Right lobe of liver (tissue), 6 donors: ENCODE measurements at regions not wholly inside any gene's neighbourhood (a gene's known extent, or its start where the extent isn't known, plus 50 kb on each side); places are given as distances from the start of the nearest gene placed in this dataset.

Source experiments
- ATAC-seq, 4 donors: fragments of 200-7000 bp; cut with Tn5 transposase; one replicate each; pipeline ENCODE4 v1.9.1; 2020; ENCODE audit warnings: mild to moderate bottlenecking in 4 of 4, moderate library complexity in 4 of 4
- DNase-seq, 3 donors: peaks; one replicate each; pipeline ENCODE4 v3.0.0-alpha.2; 2020
- H3K27ac ChIP-seq, 3 donors: fragments of 200-600 bp; one replicate each; pipeline ENCODE4 v1.8.0; 2022
- H3K27me3 ChIP-seq, 2 donors: fragments of 200-600 bp; one replicate each; pipeline ENCODE4 v1.8.0; 2022
- H3K36me3 ChIP-seq, 4 donors: fragments of 200-600 bp; sonication (generic) in 1 of 4; one replicate each; pipeline versions ENCODE4 v1.5.1 to v1.8.0; 2017 to 2022; ENCODE audit warnings: control low read depth in 1 of 4
- H3K4me1 ChIP-seq, 4 donors: fragments of 200-600 bp; sonication (generic) in 1 of 4; one replicate each; pipeline versions ENCODE4 v1.5.1 to v1.8.0; 2017 to 2022; ENCODE audit warnings: control low read depth in 1 of 4
- H3K4me3 ChIP-seq, 3 donors: fragments of 200-600 bp; one replicate each; pipeline ENCODE4 v1.8.0; 2022
- H3K9me3 ChIP-seq, 4 donors: fragments of 200-600 bp; sonication (generic) in 1 of 4; one replicate each; pipeline versions ENCODE4 v1.5.1 to v1.8.0; 2017 to 2022; ENCODE audit warnings: control low read depth in 1 of 4
- POLR2A ChIP-seq: fragments of 450-650 bp; IDR thresholded peaks from one replicate; pipeline ENCODE4 v1.6.1; 2017; ENCODE audit warnings: antibody characterized with exemption, mild to moderate bottlenecking
- WGBS: methylation state at CpG from one replicate; pipeline ENCODE4 v1.1.6; 2018; ENCODE audit warnings: low coverage, low lambda C conversion rate; ENCODE audit not compliant: insufficient coverage; ENCODE audit errors: missing lambda C conversion rate; 5-methylcytosine and 5-hydroxymethylcytosine counted together
- intact Hi-C, 2 donors: fragments of 100-400 bp; cut with DNase I; formaldehyde crosslinking; loops; one replicate each; pipeline versions ENCODE4 v1.11.2 to v1.14.1; 2022
- TF ChIP-seq, protein P1 (sequence below), 4 donors: fragments of 200-600 bp in 3 of 4; fragments of 450-650 bp in 1 of 4; IDR thresholded peaks; one replicate each; pipeline versions ENCODE4 v1.5.1 to v1.8.0; 2016 to 2022; ENCODE audit warnings: antibody characterized with exemption in 4 of 4, mild to moderate bottlenecking in 2 of 4
- donor health status: DM: no; HTN: yes; CAD: no.
- donor health status: DM: no; HTN: no; CAD: no.
- donor health status: DM: no; HTN: no; CAD: no.
- donor health status: DM: no; HTN: yes; CAD: no.
- donor health status: DM: no; HTN: yes; CAD: no.

DNA sequence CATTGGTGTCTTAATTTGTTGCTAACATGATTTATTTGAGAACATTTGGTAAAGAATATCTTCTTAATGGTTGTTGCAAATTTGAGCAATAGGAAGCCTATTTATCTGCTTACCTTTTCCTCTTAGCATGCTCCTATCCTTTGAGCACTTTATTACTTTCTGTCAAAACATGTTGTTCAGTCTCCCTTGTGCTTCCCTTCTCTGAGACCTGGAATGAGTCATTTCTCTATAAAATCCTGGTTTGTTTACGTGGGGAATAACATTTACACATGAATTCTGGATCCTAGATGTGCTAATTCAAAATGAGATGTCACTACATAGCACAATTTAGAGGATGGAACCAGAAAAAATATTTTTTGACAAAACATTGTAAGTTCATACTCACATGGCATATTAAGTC lies 844.0 kb upstream of the LRFN5 start:
- H3K9me3 ChIP-seq: no peaks in the 10 kb centered on the region
- TF ChIP-seq, protein P1, sequence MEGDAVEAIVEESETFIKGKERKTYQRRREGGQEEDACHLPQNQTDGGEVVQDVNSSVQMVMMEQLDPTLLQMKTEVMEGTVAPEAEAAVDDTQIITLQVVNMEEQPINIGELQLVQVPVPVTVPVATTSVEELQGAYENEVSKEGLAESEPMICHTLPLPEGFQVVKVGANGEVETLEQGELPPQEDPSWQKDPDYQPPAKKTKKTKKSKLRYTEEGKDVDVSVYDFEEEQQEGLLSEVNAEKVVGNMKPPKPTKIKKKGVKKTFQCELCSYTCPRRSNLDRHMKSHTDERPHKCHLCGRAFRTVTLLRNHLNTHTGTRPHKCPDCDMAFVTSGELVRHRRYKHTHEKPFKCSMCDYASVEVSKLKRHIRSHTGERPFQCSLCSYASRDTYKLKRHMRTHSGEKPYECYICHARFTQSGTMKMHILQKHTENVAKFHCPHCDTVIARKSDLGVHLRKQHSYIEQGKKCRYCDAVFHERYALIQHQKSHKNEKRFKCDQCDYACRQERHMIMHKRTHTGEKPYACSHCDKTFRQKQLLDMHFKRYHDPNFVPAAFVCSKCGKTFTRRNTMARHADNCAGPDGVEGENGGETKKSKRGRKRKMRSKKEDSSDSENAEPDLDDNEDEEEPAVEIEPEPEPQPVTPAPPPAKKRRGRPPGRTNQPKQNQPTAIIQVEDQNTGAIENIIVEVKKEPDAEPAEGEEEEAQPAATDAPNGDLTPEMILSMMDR (IDR thresholded peaks at IDR 0.05): no peak
- no peak for TF ChIP-seq POLR2A
- DNase-seq: no peak
- intact Hi-C loops: no loop called here
- no peaks in the 10 kb centered on the region for H3K36me3 ChIP-seq
- no peak for ATAC-seq
- H3K4me3 ChIP-seq: no peak overlapping the region
- no peak overlapping the region for H3K27ac ChIP-seq
- no peaks in the 10 kb centered on the region for H3K4me1 ChIP-seq
- H3K27me3 ChIP-seq: no peaks in the 10 kb centered on the region
- 50% methylated on average over 1 of the region's 1 CpG for WGBS

DNA sequence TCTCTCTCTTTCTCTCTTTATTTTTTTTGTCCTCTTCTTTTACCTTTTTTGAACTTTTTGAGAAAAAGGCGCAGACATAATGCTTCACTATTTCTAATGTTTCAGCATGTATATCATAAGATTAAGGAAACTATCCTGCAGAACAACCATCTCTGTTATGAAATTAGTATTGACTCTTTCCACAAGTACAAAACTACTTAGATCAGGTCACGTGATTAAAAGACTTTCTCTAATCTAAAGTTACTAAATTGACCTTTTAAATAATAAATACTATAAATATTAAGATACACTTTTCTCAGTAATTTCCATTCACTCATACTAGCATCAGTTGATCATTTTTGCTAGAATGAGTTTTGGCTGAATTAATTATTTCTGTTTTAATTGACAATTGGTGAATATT lies 844.5 kb upstream of the LRFN5 start:
- no peak overlapping the region for H3K27ac ChIP-seq
- no peaks in the 10 kb centered on the region for H3K9me3 ChIP-seq
- DNase-seq (no peak), ATAC-seq (no peak)
- H3K27me3 ChIP-seq: no peaks in the 10 kb centered on the region
- H3K36me3 ChIP-seq: no peaks in the 10 kb centered on the region
- 45% methylated on average over 2 of the region's 2 CpGs for WGBS
- TF ChIP-seq, protein P1 (IDR thresholded peaks at IDR 0.05): no peak
- no peak for TF ChIP-seq POLR2A
- no peaks in the 10 kb centered on the region for H3K4me1 ChIP-seq
- intact Hi-C loops: no loop called here
- no peak overlapping the region for H3K4me3 ChIP-seq

- no peak for TF ChIP-seq POLR2A
- TF ChIP-seq, protein P1 (IDR thresholded peaks at IDR 0.05): no peak
- no peak overlapping the region for H3K4me3 ChIP-seq
- H3K9me3 ChIP-seq: no peaks in the 10 kb centered on the region
- H3K27me3 ChIP-seq: no peaks in the 10 kb centered on the region
- intact Hi-C loops: no loop called here
- DNase-seq: no peak
- H3K27ac ChIP-seq: no peak overlapping the region
- no peaks in the 10 kb centered on the region for H3K36me3 ChIP-seq
- ATAC-seq: no peak
- H3K4me1 ChIP-seq: no peaks in the 10 kb centered on the region
These were observed 846.0 kb upstream of the LRFN5 start for GRCh38 chr14:40760704-40761103.

DNA sequence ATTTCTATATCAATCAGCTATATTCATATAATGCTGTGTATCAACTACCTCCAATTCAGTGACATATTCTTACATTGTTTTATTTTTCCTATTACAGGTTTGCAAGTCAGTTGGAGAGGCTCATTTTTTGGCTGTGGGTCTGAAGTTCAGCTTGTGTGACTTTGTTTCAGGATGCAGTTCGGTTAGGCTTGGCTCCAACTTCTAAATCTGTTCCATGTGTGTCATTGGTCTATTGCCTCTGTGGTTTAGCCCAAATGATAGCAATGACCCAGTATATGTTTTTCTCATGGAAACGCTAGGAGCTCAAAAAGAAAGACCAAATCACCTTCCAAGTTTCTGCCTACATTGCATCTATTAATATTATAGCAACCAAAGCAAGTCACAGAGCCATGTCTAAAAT lies 848.6 kb upstream of the LRFN5 start:
- Histone ChIP-seq H3K4me3 (no peak overlapping the region), H3K36me3 (no peaks in the 10 kb centered on the region), H3K27me3 (no peaks in the 10 kb centered on the region), H3K4me1 (no peaks in the 10 kb centered on the region), H3K9me3 (no peaks in the 10 kb centered on the region), H3K27ac (no peak overlapping the region)
- ATAC-seq: no peak
- intact Hi-C loops: no loop called here
- no peak for TF ChIP-seq POLR2A
- TF ChIP-seq, protein P1 (IDR thresholded peaks at IDR 0.05): no peak
- no peak for DNase-seq
- WGBS: 39% methylated on average over 2 of the region's 2 CpGs

DNA sequence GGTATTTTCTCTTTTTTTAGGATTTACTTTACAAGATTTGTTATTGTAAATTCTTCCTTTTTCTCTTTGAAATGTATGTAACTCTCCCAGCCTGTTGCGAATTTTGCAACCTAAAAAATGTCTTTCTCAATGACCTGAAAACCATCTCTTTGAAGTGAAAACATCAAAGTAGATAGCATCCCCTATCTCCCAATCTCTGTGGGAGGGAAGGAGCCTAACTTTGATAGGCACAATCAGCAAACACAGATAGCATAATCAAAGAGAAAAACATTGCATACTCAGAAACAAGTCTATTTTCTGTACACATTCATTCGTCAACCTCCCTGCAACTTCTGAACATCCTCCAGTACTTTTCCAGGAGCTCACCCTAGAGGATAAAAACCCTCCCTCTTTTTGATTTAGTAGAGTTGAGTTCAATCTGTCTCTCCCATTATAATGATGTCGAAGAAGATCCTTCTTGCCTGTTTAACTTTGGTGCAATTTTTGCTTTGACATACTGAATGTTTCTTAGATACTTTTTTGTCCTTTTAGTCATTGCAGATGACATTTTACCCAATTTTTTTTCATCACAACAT lies 849.2 kb upstream of the LRFN5 start:
- intact Hi-C loops: no loop called here

More for the DNA sequence above, 849.2 kb upstream of the LRFN5 start:
- ATAC-seq (no peak), DNase-seq (no peak)
- no peaks in the 10 kb centered on the region for H3K4me1 ChIP-seq
- H3K36me3 ChIP-seq: no peaks in the 10 kb centered on the region
- 49% methylated on average over 3 of the region's 3 CpGs for WGBS
- no peak for TF ChIP-seq POLR2A
- TF ChIP-seq, protein P1 (IDR thresholded peaks at IDR 0.05): no peak
- no peaks in the 10 kb centered on the region for H3K27me3 ChIP-seq
- no peak overlapping the region for H3K27ac ChIP-seq
- no peaks in the 10 kb centered on the region for H3K9me3 ChIP-seq
- no peak overlapping the region for H3K4me3 ChIP-seq
